Gastroesophageal sphincter (tissue), 4 donors: ENCODE measurements at regions not wholly inside any gene's neighbourhood (a gene's known extent, or its start where the extent isn't known, plus 50 kb on each side); places are given as distances from the start of the nearest gene placed in this dataset.

Source experiments
- ATAC-seq: fragments of 150-250 bp; one replicate; pipeline ENCODE4 v1.9.1; 2016; ENCODE audit warnings: mild to moderate bottlenecking, moderate library complexity
- H3K27ac ChIP-seq, 4 donors: fragments of 200-600 bp; sonication (generic) in 3 of 4; 1 replicate in 3 of 4; 2 replicates in 1 of 4; pipeline ENCODE4 v1.5.1; 2016 to 2019
- H3K27me3 ChIP-seq: fragments of 200-600 bp; sonication (generic); one replicate; pipeline ENCODE4 v1.5.1; 2019
- H3K36me3 ChIP-seq, 2 donors: fragments of 200-600 bp; sonication (generic); one replicate each; pipeline ENCODE4 v1.5.1; 2019; ENCODE audit warnings: control low read depth in 1 of 2
- H3K4me1 ChIP-seq, 3 donors: fragments of 200-600 bp; sonication (generic); 1 replicate in 2 of 3; 2 replicates in 1 of 3; pipeline ENCODE4 v1.5.1; 2016 to 2019; ENCODE audit warnings: control low read depth in 2 of 3
- H3K4me3 ChIP-seq, 2 donors: fragments of 200-600 bp; sonication (generic); one replicate each; pipeline ENCODE4 v1.5.1; 2019; ENCODE audit warnings: mild to moderate bottlenecking in 1 of 2, moderate library complexity in 1 of 2
- H3K9me3 ChIP-seq, 3 donors: fragments of 200-600 bp; sonication (generic); one replicate each; pipeline ENCODE4 v1.5.1; 2017 to 2019; ENCODE audit warnings: control low read depth in 2 of 3
- EP300 ChIP-seq: sonication (generic); formaldehyde crosslinking; IDR thresholded peaks from one replicate; pipeline ENCODE4 v1.6.1; 2017; ENCODE audit warnings: antibody characterized with exemption, mild to moderate bottlenecking
- POLR2A ChIP-seq, 2 donors: fragments of 450-650 bp; IDR thresholded peaks; one replicate each; pipeline ENCODE4 v1.6.1; 2017; ENCODE audit warnings: antibody characterized with exemption in 2 of 2, mild to moderate bottlenecking in 2 of 2, moderate library complexity in 1 of 2
- POLR2AphosphoS5 ChIP-seq: sonication (generic); formaldehyde crosslinking; IDR thresholded peaks from one replicate; pipeline ENCODE4 v1.6.1; 2017; ENCODE audit warnings: antibody characterized with exemption
- WGBS, 2 donors: methylation state at CpG; one replicate each; pipeline ENCODE4 v1.1.5; 2018; ENCODE audit warnings: low coverage in 1 of 2; 5-methylcytosine and 5-hydroxymethylcytosine counted together
- TF ChIP-seq, protein P1 (sequence below), 4 experiments: fragments of 200-600 bp in 2 of 4; fragments of 450-650 bp in 2 of 4; sonication (generic) in 1 of 4; IDR thresholded peaks; one replicate each; pipeline ENCODE4 v1.5.1; 2017 to 2019; ENCODE audit warnings: antibody characterized with exemption in 4 of 4, mild to moderate bottlenecking in 2 of 4, moderate library complexity in 2 of 4

DNA sequence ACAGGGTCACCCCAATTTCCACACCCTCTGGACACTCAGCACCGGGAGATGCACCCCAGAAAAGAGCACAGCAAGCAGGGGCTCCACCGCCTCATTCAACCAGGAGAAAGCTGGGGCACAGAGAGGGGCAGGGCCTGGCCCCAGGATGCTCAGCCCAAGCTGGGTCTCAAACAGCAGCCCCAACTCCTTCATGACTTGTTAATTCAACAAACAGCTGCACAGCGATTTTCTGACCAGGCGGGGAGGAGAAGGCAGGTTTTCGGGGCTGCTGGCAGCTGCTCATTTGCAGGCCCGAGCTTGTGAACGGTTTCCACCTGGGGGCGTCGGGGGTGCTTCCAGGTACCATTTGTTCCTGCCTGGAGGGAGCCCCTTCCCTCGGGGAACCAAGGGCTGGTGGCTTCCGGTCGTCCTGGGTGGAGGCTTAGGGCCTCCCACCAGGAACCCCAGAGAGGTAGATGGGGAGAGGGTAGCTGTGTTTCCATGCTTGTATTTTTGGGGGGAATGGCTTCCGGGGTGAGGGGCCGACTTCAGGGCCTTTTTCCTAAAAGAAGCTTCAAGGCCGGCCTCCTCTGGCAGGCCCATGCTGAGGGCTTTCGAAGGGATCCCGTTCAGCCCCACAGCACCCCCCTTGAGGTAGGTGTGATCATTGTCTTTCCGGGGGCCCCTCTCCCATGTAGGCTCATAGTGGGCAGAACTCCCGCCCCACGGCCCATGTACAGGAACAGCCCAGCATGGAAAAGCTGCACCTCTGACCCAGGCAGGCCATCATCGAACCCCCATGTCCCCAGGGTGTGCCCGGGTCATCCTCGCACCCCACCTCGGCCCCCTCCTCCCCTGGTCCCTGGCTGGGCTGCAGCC lies 191.6 kb upstream of the GSE1 start:
- Histone ChIP-seq H3K27ac (no peak overlapping the region), H3K9me3 (no peaks in the 10 kb centered on the region), H3K27me3 (no peaks in the 10 kb centered on the region), H3K36me3 (no peaks in the 10 kb centered on the region), H3K4me1 (peaks cover 0 to 23% (median 5%) of the 10 kb centered on the region in 3 donors), H3K4me3 (no peak overlapping the region)
- ATAC-seq = no peak
- no peak for TF ChIP-seq EP300
- TF ChIP-seq, protein P1, sequence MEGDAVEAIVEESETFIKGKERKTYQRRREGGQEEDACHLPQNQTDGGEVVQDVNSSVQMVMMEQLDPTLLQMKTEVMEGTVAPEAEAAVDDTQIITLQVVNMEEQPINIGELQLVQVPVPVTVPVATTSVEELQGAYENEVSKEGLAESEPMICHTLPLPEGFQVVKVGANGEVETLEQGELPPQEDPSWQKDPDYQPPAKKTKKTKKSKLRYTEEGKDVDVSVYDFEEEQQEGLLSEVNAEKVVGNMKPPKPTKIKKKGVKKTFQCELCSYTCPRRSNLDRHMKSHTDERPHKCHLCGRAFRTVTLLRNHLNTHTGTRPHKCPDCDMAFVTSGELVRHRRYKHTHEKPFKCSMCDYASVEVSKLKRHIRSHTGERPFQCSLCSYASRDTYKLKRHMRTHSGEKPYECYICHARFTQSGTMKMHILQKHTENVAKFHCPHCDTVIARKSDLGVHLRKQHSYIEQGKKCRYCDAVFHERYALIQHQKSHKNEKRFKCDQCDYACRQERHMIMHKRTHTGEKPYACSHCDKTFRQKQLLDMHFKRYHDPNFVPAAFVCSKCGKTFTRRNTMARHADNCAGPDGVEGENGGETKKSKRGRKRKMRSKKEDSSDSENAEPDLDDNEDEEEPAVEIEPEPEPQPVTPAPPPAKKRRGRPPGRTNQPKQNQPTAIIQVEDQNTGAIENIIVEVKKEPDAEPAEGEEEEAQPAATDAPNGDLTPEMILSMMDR (IDR thresholded peaks at IDR 0.05) = no peak
- no peak for TF ChIP-seq POLR2A (IDR thresholded peaks at IDR 0.05)
- no peak for TF ChIP-seq POLR2AphosphoS5
- WGBS, 2 donors = 91% methylated on average over 4 of the region's 24 CpGs; no CpG with 5 or more reads in 1 of the 2 donors

DNA sequence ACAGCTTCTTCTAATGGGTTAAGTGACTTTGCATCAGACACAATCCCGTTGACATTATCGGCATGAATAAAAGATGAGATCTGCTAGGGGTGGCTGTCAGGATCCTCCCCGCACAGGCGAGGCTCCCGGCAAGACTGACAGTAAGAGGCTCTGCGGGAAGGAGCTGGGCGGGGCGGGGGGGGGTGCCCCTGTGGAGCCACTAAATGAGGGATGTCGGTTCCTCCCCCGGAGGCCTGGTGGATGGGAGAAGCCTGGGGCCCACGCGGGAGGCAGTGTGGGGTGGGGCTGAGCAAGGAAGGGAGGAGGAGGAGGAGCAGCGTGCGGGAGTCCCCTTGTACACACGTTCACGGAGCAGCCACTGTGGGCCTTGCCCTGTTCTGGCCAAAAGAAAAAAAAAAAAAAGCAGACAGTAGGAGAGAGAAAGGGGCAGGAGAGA lies 190.9 kb upstream of the GSE1 start:
- ATAC-seq = no peak
- no peaks in the 10 kb centered on the region for H3K27me3 ChIP-seq
- TF ChIP-seq POLR2AphosphoS5 (no peak), EP300 (no peak), POLR2A (IDR thresholded peaks at IDR 0.05) (no peak)
- TF ChIP-seq, protein P1 (IDR thresholded peaks at IDR 0.05) = no peak
- H3K27ac ChIP-seq = no peak overlapping the region
- H3K4me3 ChIP-seq = no peak overlapping the region
- peaks cover 0 to 22% (median 5%) of the 10 kb centered on the region in 3 donors for H3K4me1 ChIP-seq
- H3K36me3 ChIP-seq = no peaks in the 10 kb centered on the region
- 27 to 54% methylated on average over 4 to 6 of the region's 16 CpGs for WGBS, 2 donors
- H3K9me3 ChIP-seq = no peaks in the 10 kb centered on the region

DNA sequence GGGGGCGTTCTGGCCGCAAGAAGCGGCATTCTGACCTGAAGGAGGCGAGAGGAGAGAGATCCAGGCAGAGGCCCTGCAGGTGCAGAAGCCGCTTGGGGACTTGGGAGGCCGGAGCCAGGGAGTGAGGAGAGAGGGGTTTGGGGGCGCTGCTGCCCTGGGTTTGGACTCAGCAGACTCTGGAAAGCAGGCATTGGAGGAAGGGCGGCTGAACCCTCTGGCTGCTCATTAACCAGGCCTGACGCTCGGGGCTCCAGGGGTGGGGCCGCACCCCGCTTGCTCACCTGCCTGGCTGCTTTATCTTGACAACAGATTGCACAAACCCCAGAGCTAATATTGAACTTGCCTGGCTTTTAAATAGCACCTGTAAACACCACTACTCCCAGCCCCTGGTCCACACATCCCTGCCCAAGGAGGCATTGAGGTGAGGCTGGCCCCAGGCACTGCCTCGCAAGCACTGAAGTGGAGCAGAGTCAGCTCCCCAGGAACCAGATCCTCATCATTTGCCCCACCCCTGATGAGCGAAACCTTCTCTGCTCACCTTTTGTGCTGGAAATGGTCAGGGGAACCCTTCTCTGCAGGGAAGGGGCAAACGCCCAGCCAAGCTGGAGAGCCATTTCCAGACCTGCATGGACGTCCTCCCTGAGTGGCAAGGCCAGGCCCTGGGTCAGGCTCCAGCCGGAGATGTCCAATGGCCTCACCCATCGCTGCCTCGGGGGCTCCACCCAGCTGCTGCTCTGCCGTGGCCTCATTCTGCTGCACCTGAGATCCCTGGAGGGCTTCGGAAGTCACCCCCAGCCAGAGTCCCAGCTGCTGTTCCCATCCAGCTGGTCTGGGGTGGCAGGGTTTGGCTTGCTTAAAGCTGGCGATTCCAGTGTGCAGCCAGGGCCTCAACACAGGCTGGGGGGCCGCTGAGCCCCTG lies 190.2 kb upstream of the GSE1 start:
- no peak for ATAC-seq
- Histone ChIP-seq H3K4me1 (peaks cover 0 to 22% (median 5%) of the 10 kb centered on the region in 3 donors), H3K27ac (no peak overlapping the region), H3K9me3 (no peaks in the 10 kb centered on the region), H3K27me3 (no peaks in the 10 kb centered on the region), H3K36me3 (no peaks in the 10 kb centered on the region), H3K4me3 (no peak overlapping the region)
- WGBS, 2 donors = 93 to 94% methylated on average over 3 to 9 of the region's 23 CpGs
- TF ChIP-seq POLR2AphosphoS5 (no peak), POLR2A (IDR thresholded peaks at IDR 0.05) (no peak), EP300 (no peak)
- TF ChIP-seq, protein P1 (IDR thresholded peaks at IDR 0.05) = no peak

DNA sequence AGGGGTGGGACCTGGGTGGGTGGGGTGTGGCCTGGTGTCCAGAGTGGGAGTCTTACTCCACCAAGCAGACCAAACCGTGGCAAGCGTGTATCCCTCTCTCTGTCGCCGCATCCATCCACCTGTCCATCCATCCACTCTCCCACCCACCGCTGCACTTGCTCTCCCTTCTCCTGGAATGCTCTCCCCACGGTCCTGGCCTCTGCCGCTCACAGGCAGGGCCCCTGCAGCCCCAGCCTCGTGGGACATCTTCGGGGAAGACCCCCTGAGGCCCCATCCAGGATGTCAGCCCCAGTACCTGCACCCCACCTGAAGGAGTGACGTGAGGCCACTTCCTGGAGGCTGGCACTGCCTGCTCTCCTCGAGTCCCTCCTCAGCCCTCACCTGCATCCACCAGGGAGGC lies 189.5 kb upstream of the GSE1 start:
- Histone ChIP-seq H3K9me3 (no peaks in the 10 kb centered on the region), H3K27me3 (no peaks in the 10 kb centered on the region), H3K4me1 (peaks cover 0 to 22% (median 5%) of the 10 kb centered on the region in 3 donors), H3K27ac (no peak overlapping the region), H3K4me3 (no peak overlapping the region), H3K36me3 (no peaks in the 10 kb centered on the region)
- ATAC-seq = no peak
- WGBS, 2 donors = 40 to 95% methylated on average over 1 to 7 of the region's 11 CpGs
- no peak for TF ChIP-seq POLR2AphosphoS5
- TF ChIP-seq EP300 = no peak
- TF ChIP-seq, protein P1 (IDR thresholded peaks at IDR 0.05) = no peak
- no peak for TF ChIP-seq POLR2A (IDR thresholded peaks at IDR 0.05)
